ENCODE measurements at regions not wholly inside any gene's neighbourhood (a gene's known extent, or its start where the extent isn't known, plus 50 kb on each side); places are given as distances from the start of the nearest gene placed in this dataset.

GRCh38 chr17:6322316-6322715 is 112.6 kb downstream of the AIPL1 start:
- ATAC-seq (no peak), DNase-seq (no peak)
- H3K4me3 ChIP-seq: no peak overlapping the region
- no peaks in the 10 kb centered on the region for H3K36me3 ChIP-seq
- H3K27me3 ChIP-seq: peaks cover 0 to 4% (median 0%) of the 10 kb centered on the region in 7 donors
- 77 to 79% methylated on average over 4 of the region's 4 CpGs for WGBS, 2 donors
- no peak overlapping the region for H3K27ac ChIP-seq
- intact Hi-C loops (cut with DNase I): loop anchor here in 1 of 10 donors (10.0 kb wide), 1 partner anchor 228 kb away; no protein-coding TSS in a partner anchor
- no peaks in the 10 kb centered on the region for H3K9me3 ChIP-seq
- H3K4me1 ChIP-seq: peaks cover 0 to 35% (median 10%) of the 10 kb centered on the region in 9 donors
- no peak for TF ChIP-seq CTCF (IDR thresholded peaks at IDR 0.05)

- Histone ChIP-seq H3K9me3 (no peaks in the 10 kb centered on the region), H3K4me1 (no peaks in the 10 kb centered on the region)
- WGBS, 2 donors: 87% methylated on average over 3 of the region's 3 CpGs
Observed at GRCh38 chr17:6314311-6314710, 120.6 kb downstream of the AIPL1 start.

GRCh38 chr17:6313835-6314234 is 121.1 kb downstream of the AIPL1 start:
- no peak for TF ChIP-seq CTCF (IDR thresholded peaks at IDR 0.05)
- no peaks in the 10 kb centered on the region for H3K4me1 ChIP-seq
- H3K9me3 ChIP-seq: no peaks in the 10 kb centered on the region
- DNase-seq (no peak), ATAC-seq (no peak)
- H3K36me3 ChIP-seq: no peaks in the 10 kb centered on the region
- WGBS, 2 donors: 79 to 85% methylated on average over 12 of the region's 12 CpGs
- intact Hi-C loops (cut with DNase I): no loop called here
- H3K27me3 ChIP-seq: peaks cover 0 to 15% (median 0%) of the 10 kb centered on the region in 7 donors
- H3K4me3 ChIP-seq: no peak overlapping the region
- H3K27ac ChIP-seq: no peak overlapping the region

More at GRCh38 chr17:6314311-6314710, 120.6 kb downstream of the AIPL1 start:
- intact Hi-C loops (cut with DNase I): no loop called here
- H3K36me3 ChIP-seq: no peaks in the 10 kb centered on the region
- H3K4me3 ChIP-seq: no peak overlapping the region
- peaks cover 0 to 14% (median 0%) of the 10 kb centered on the region in 7 donors for H3K27me3 ChIP-seq
- H3K27ac ChIP-seq: no peak overlapping the region
- DNase-seq (no peak), ATAC-seq (no peak)
- TF ChIP-seq CTCF (IDR thresholded peaks at IDR 0.05): no peak

- Histone ChIP-seq H3K4me1 (no peaks in the 10 kb centered on the region), H3K36me3 (no peaks in the 10 kb centered on the region), H3K27me3 (peaks cover 0 to 12% (median 0%) of the 10 kb centered on the region in 7 donors), H3K9me3 (no peaks in the 10 kb centered on the region), H3K4me3 (no peak overlapping the region), H3K27ac (no peak overlapping the region)
- 15 to 32% methylated on average over 4 of the region's 4 CpGs for WGBS, 2 donors
- no peak for ATAC-seq
- DNase-seq: no peak
- intact Hi-C loops (cut with DNase I): no loop called here
- TF ChIP-seq CTCF (IDR thresholded peaks at IDR 0.05): no peak
Observed at GRCh38 chr17:6306820-6307219, 128.1 kb downstream of the AIPL1 start.

Measured in heart right ventricle (tissue), 16 donors.